CD4-positive, alpha-beta T cell (primary cell): ENCODE measurements at regions not wholly inside any gene's neighbourhood (a gene's known extent, or its start where the extent isn't known, plus 50 kb on each side); places are given as distances from the start of the nearest gene placed in this dataset.

Experiments
- ATAC-seq: fragments of 200-7000 bp; cut with Tn5 transposase; one replicate; pipeline ENCODE4 v1.10.0; 2022; ENCODE audit warnings: mild to moderate bottlenecking; ENCODE audit not compliant: poor library complexity
- CTCF ChIA-PET: fragments of 350-600 bp; sonication (Branson Sonifier 250); formaldehyde crosslinking; loops from one replicate; lab custom pipeline; 2021; ENCODE audit warnings: antibody characterized with exemption, inconsistent platforms; lab: Charles Lee
- POLR2A ChIA-PET: fragments of 350-600 bp; sonication (Branson Sonifier 250); formaldehyde crosslinking; loops from one replicate; lab custom pipeline; 2021; ENCODE audit warnings: antibody characterized with exemption, inconsistent platforms; lab: Charles Lee
- DNase-seq, 14 experiments: peaks; one replicate each; pipeline ENCODE4 v3.0.0-alpha.2; 2013 to 2020; ENCODE audit warnings: mixed read lengths in 2 of 14
- H3K27ac ChIP-seq, 2 donors: one replicate each; pipeline versions ENCODE4 v1.5.1 to v1.7.0; 2013; ENCODE audit warnings: low read length in 2 of 2, low read depth in 1 of 2, mild to moderate bottlenecking in 1 of 2
- H3K27me3 ChIP-seq, 2 experiments: 1 replicate in 1 of 2; 2 replicates in 1 of 2; pipeline versions ENCODE4 v1.6.1 to v1.7.0; 2013; ENCODE audit warnings: low read length in 2 of 2, control low read depth in 1 of 2, mild to moderate bottlenecking in 1 of 2, moderate library complexity in 1 of 2; ENCODE audit not compliant: insufficient read depth in 2 of 2, control insufficient read depth in 1 of 2
- H3K36me3 ChIP-seq: one replicate; pipeline ENCODE4 v1.6.1; 2013; ENCODE audit warnings: low read length, control low read depth; ENCODE audit not compliant: insufficient read depth
- H3K4me1 ChIP-seq: one replicate; pipeline ENCODE4 v1.6.1; 2013; ENCODE audit warnings: low read length, control low read depth; ENCODE audit not compliant: insufficient read depth
- H3K4me3 ChIP-seq: one replicate; pipeline ENCODE4 v1.5.1; 2013; ENCODE audit warnings: mild to moderate bottlenecking, low read length, moderate library complexity
- H3K9me3 ChIP-seq, 2 experiments: 1 replicate in 1 of 2; 2 replicates in 1 of 2; pipeline versions ENCODE4 v1.6.1 to v1.7.0; 2013; ENCODE audit warnings: low read length in 2 of 2, mild to moderate bottlenecking in 2 of 2, control low read depth in 1 of 2, moderate library complexity in 1 of 2; ENCODE audit not compliant: control insufficient read depth in 1 of 2, insufficient read depth in 1 of 2
- H3K27ac Mint-ChIP-seq: one replicate; pipeline ENCODE4 v1.8.0; 2020; ENCODE audit warnings: mixed read lengths
- H3K27me3 Mint-ChIP-seq: one replicate; pipeline ENCODE4 v1.8.0; 2021; ENCODE audit warnings: mixed read lengths
- H3K36me3 Mint-ChIP-seq: one replicate; pipeline ENCODE4 v1.8.0; 2021; ENCODE audit warnings: low read depth, mixed read lengths
- H3K4me1 Mint-ChIP-seq: one replicate; pipeline ENCODE4 v1.8.0; 2021; ENCODE audit warnings: low read depth, mixed read lengths
- H3K4me3 Mint-ChIP-seq: one replicate; pipeline ENCODE4 v1.8.0; 2020; ENCODE audit warnings: mild to moderate bottlenecking, mixed read lengths
- H3K9me3 Mint-ChIP-seq: one replicate; pipeline ENCODE4 v1.8.0; 2020; ENCODE audit warnings: mixed read lengths
- intact Hi-C, 2 experiments: fragments of 100-400 bp; cut with DNase I in 1 of 2; cut with micrococcal nuclease in 1 of 2; formaldehyde crosslinking; loops; one replicate each; pipeline versions ENCODE4 v1.15.1 to v1.9.0; 2023 to 2025; cut with DNase I, micrococcal nuclease
- TF ChIP-seq, protein P1 (sequence below): fragments of 200-600 bp; IDR thresholded peaks from one replicate; pipeline ENCODE4 v1.8.0; 2022; ENCODE audit warnings: antibody characterized with exemption, mild to moderate bottlenecking

DNA sequence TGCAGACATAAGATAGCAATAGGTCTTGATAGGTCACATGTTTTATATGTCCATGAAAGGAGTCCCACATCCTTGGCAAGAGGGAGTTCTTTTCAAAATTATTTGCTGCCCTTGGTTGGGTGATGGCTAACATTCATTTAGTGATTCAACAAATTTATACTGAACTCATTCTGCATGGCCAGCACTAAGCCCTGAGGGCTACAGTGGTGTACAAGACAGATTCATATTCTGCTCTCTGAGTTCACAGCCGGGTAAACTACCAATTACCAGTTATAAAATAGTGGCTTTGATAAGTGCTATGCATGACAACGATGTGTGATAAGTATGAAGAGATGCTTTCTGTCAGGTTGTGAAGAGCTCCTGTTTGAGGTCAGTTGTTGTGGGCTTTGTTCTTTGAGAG lies 340.0 kb downstream of the GABRG2 start:
- intact Hi-C loops = no loop called here
- H3K9me3 ChIP-seq = peaks cover 0 to 9% of the 10 kb centered on the region in 2 experiments

DNA sequence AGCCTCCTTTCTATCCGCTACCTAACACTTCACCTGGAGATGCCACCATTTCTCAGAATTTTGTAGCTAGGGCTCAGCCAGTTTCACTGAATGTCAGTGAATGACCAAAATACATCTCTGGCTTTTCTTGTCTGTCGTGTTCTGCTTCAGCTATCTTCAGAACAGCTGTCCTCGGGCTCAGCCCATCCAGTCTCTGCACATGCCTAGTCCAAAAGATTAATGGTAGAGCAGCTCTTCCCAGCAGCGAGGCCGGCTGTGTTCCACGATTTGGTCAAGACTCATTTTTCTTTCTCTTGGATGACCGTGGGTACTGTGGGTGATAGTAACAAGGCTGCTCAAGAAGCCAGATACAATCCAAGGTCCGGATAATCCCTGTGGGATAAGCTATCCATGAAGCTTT lies 342.8 kb downstream of the GABRG2 start:
- POLR2A ChIA-PET = no interaction called here
- Mint-ChIP-seq H3K9me3 (peaks cover 4% of the 10 kb centered on the region), H3K27ac (no peak overlapping the region)

More for the DNA sequence above, 340.0 kb downstream of the GABRG2 start:
- Histone ChIP-seq H3K4me3 (no peak overlapping the region), H3K27me3 (no peaks in the 10 kb centered on the region), H3K36me3 (no peaks in the 10 kb centered on the region), H3K4me1 (no peaks in the 10 kb centered on the region), H3K27ac (no peak overlapping the region)
- no peak overlapping the region for H3K4me3 Mint-ChIP-seq
- no peaks in the 10 kb centered on the region for H3K4me1 Mint-ChIP-seq
- DNase-seq (no peak), ATAC-seq (no peak)
- H3K27ac Mint-ChIP-seq = no peak overlapping the region
- peaks cover 13% of the 10 kb centered on the region for H3K9me3 Mint-ChIP-seq
- no peaks in the 10 kb centered on the region for H3K36me3 Mint-ChIP-seq
- no peaks in the 10 kb centered on the region for H3K27me3 Mint-ChIP-seq
- POLR2A ChIA-PET = no interaction called here
- CTCF ChIA-PET = no interaction called here
- TF ChIP-seq, protein P1, sequence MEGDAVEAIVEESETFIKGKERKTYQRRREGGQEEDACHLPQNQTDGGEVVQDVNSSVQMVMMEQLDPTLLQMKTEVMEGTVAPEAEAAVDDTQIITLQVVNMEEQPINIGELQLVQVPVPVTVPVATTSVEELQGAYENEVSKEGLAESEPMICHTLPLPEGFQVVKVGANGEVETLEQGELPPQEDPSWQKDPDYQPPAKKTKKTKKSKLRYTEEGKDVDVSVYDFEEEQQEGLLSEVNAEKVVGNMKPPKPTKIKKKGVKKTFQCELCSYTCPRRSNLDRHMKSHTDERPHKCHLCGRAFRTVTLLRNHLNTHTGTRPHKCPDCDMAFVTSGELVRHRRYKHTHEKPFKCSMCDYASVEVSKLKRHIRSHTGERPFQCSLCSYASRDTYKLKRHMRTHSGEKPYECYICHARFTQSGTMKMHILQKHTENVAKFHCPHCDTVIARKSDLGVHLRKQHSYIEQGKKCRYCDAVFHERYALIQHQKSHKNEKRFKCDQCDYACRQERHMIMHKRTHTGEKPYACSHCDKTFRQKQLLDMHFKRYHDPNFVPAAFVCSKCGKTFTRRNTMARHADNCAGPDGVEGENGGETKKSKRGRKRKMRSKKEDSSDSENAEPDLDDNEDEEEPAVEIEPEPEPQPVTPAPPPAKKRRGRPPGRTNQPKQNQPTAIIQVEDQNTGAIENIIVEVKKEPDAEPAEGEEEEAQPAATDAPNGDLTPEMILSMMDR = no peak

DNA sequence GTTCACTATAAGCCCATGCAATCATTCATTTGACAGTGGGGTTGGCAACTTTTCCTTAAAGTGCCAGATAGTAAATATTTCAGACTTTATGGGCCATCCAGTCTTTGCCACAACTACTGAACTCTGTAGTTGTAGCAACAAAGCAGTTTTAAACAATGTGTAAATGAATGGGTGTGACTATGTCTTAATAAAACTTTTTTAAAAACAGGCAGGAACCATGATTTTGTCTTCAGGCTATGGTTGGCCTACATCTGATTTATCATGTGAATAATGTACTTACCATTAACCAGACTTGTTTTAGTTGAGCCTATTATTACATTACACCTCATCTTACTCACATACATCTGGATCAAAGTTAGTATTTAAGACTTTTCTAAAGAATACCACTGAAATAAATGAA lies 361.6 kb downstream of the GABRG2 start:
- no peaks in the 10 kb centered on the region for H3K4me1 Mint-ChIP-seq
- no peaks in the 10 kb centered on the region for H3K27me3 ChIP-seq
- H3K4me3 Mint-ChIP-seq = no peak overlapping the region
- no peaks in the 10 kb centered on the region for H3K9me3 ChIP-seq
- no peak overlapping the region for H3K27ac ChIP-seq
- H3K36me3 Mint-ChIP-seq = no peaks in the 10 kb centered on the region
- H3K36me3 ChIP-seq = no peaks in the 10 kb centered on the region
- no peaks in the 10 kb centered on the region for H3K27me3 Mint-ChIP-seq
- POLR2A ChIA-PET = no interaction called here
- no peak overlapping the region for H3K27ac Mint-ChIP-seq
- no peak for ATAC-seq
- no peak overlapping the region for H3K4me3 ChIP-seq
- DNase-seq = no peak
- intact Hi-C loops = no loop called here
- H3K9me3 Mint-ChIP-seq = no peaks in the 10 kb centered on the region
- TF ChIP-seq, protein P1 = no peak
- H3K4me1 ChIP-seq = no peaks in the 10 kb centered on the region
- CTCF ChIA-PET = no interaction called here

More for the DNA sequence above, 342.8 kb downstream of the GABRG2 start:
- no peak overlapping the region for H3K4me3 ChIP-seq
- H3K4me3 Mint-ChIP-seq = no peak overlapping the region
- TF ChIP-seq, protein P1 = no peak
- no peak for DNase-seq
- no peaks in the 10 kb centered on the region for H3K4me1 Mint-ChIP-seq
- ATAC-seq = no peak
- no peaks in the 10 kb centered on the region for H3K36me3 Mint-ChIP-seq
- H3K27ac ChIP-seq = no peak overlapping the region
- no peaks in the 10 kb centered on the region for H3K27me3 Mint-ChIP-seq
- H3K4me1 ChIP-seq = no peaks in the 10 kb centered on the region
- CTCF ChIA-PET = no interaction called here
- no peaks in the 10 kb centered on the region for H3K36me3 ChIP-seq
- H3K9me3 ChIP-seq = peaks cover 0 to 9% of the 10 kb centered on the region in 2 experiments
- intact Hi-C loops = no loop called here
- H3K27me3 ChIP-seq = no peaks in the 10 kb centered on the region
